Neural cell (in vitro differentiated cells): ENCODE measurements at regions not wholly inside any gene's neighbourhood (a gene's known extent, or its start where the extent isn't known, plus 50 kb on each side); places are given as distances from the start of the nearest gene placed in this dataset.

ENCODE experiments used
- H2AFZ ChIP-seq: fragments of 200-600, 300-800 bp; sonication (generic), shearing (Covaris generic); 2 replicates; pipeline ENCODE4 v1.6.0; 2014; ENCODE audit warnings: low read depth, mild to moderate bottlenecking, antibody characterized with exemption, low read length, moderate library complexity
- H3F3A ChIP-seq: fragments of 200-600 bp; shearing (Covaris generic); 2 replicates; pipeline ENCODE4 v1.6.1; 2016; ENCODE audit warnings: mild to moderate bottlenecking, moderate library complexity, mixed read lengths, antibody characterized with exemption, low read length; ENCODE audit not compliant: insufficient read depth, poor library complexity, severe bottlenecking
- H3K27ac ChIP-seq: fragments of 200-600, 300-800 bp; sonication (generic), shearing (Covaris generic); 2 replicates; pipeline ENCODE4 v1.5.1; 2014; ENCODE audit warnings: mild to moderate bottlenecking, low read length, moderate library complexity
- H3K27me3 ChIP-seq: fragments of 300-800, 200-600 bp; sonication (generic), shearing (Covaris generic); 2 replicates; pipeline ENCODE4 v1.6.0; 2014; ENCODE audit warnings: mild to moderate bottlenecking, low read depth, low read length, moderate library complexity; ENCODE audit not compliant: insufficient read depth
- H3K36me3 ChIP-seq: fragments of 300-800, 200-600 bp; sonication (generic), shearing (Covaris generic); 2 replicates; pipeline ENCODE4 v1.5.1; 2014; ENCODE audit warnings: mild to moderate bottlenecking, antibody characterized with exemption, low read length, moderate library complexity; ENCODE audit not compliant: insufficient read depth
- H3K4me2 ChIP-seq: fragments of 300-800, 200-600 bp; sonication (generic), shearing (Covaris generic); 2 replicates; pipeline ENCODE4 v1.6.0; 2014; ENCODE audit warnings: mild to moderate bottlenecking, low read length
- H3K4me3 ChIP-seq: fragments of 300-800, 200-600 bp; sonication (generic), shearing (Covaris generic); 2 replicates; pipeline ENCODE4 v1.5.1; 2014; ENCODE audit warnings: mild to moderate bottlenecking, low read length, moderate library complexity
- H3K79me2 ChIP-seq: fragments of 200-600 bp; shearing (Covaris generic); replicated peaks from 2 replicates; pipeline ENCODE4 v1.6.0; 2014; ENCODE audit warnings: mild to moderate bottlenecking, low read length, moderate library complexity; ENCODE audit not compliant: insufficient read depth
- H3K9ac ChIP-seq: fragments of 300-800, 200-600 bp; sonication (generic), shearing (Covaris generic); 2 replicates; pipeline ENCODE4 v1.6.1; 2016; ENCODE audit warnings: mild to moderate bottlenecking, low read length, mixed read lengths
- H3K9me2 ChIP-seq: fragments of 200-600 bp; shearing (Covaris generic); 2 replicates; pipeline ENCODE4 v1.6.1; 2016; ENCODE audit warnings: mild to moderate bottlenecking, low read length, mixed read lengths; ENCODE audit not compliant: insufficient read depth
- H3K9me3 ChIP-seq: fragments of 200-600, 300-800 bp; sonication (generic), shearing (Covaris generic); 2 replicates; pipeline ENCODE4 v1.6.1; 2016; ENCODE audit warnings: mild to moderate bottlenecking, mixed run types, low read length, moderate library complexity, mixed read lengths
- H4K20me1 ChIP-seq: fragments of 200-600 bp; shearing (Covaris generic); 2 replicates; pipeline ENCODE4 v1.6.1; 2016; ENCODE audit warnings: mild to moderate bottlenecking, mixed run types; ENCODE audit not compliant: insufficient read depth
- EP300 ChIP-seq: fragments of 450-650 bp; conservative IDR thresholded peaks from 2 replicates; pipeline ENCODE4 v1.6.1; 2014; ENCODE audit warnings: antibody characterized with exemption, mild to moderate bottlenecking, moderate library complexity; ENCODE audit not compliant: poor library complexity, severe bottlenecking
- EZH2 ChIP-seq: fragments of 200-600, 300-800 bp; shearing (Covaris generic), sonication (generic); IDR thresholded peaks from 2 replicates; pipeline ENCODE4 v1.6.1; 2014; ENCODE audit warnings: antibody characterized with exemption, low read length, borderline replicate concordance, mild to moderate bottlenecking; ENCODE audit not compliant: insufficient read depth, poor library complexity, severe bottlenecking
- MXI1 ChIP-seq: fragments of 450-650 bp; conservative IDR thresholded peaks from 2 replicates; pipeline ENCODE4 v1.6.1; 2014; ENCODE audit warnings: antibody characterized with exemption, mild to moderate bottlenecking; ENCODE audit not compliant: poor library complexity, severe bottlenecking
- POLR2AphosphoS5 ChIP-seq: IDR thresholded peaks from 2 replicates; pipeline ENCODE4 v1.6.1; 2012
- RAD21 ChIP-seq: fragments of 450-650 bp; conservative IDR thresholded peaks from 2 replicates; pipeline ENCODE4 v1.6.1; 2014; ENCODE audit warnings: antibody characterized with exemption, mild to moderate bottlenecking, moderate library complexity
- SMC3 ChIP-seq: fragments of 450-650 bp; conservative IDR thresholded peaks from 2 replicates; pipeline ENCODE4 v1.6.1; 2014; ENCODE audit warnings: antibody characterized with exemption, mild to moderate bottlenecking, moderate library complexity; ENCODE audit not compliant: poor library complexity
- TAF1 ChIP-seq: IDR thresholded peaks from 2 replicates; pipeline ENCODE4 v1.6.1; 2012; ENCODE audit warnings: low read depth
- TF ChIP-seq, protein P1 (sequence below): fragments of 450-650 bp; IDR thresholded peaks from 2 replicates; pipeline ENCODE4 v1.5.1; 2014; ENCODE audit warnings: antibody characterized with exemption, mild to moderate bottlenecking, moderate library complexity; ENCODE audit not compliant: poor library complexity, severe bottlenecking
- TF ChIP-seq, protein P2 (sequence below): IDR thresholded peaks from 2 replicates; pipeline ENCODE4 v1.6.1; 2012; ENCODE audit warnings: borderline replicate concordance

DNA sequence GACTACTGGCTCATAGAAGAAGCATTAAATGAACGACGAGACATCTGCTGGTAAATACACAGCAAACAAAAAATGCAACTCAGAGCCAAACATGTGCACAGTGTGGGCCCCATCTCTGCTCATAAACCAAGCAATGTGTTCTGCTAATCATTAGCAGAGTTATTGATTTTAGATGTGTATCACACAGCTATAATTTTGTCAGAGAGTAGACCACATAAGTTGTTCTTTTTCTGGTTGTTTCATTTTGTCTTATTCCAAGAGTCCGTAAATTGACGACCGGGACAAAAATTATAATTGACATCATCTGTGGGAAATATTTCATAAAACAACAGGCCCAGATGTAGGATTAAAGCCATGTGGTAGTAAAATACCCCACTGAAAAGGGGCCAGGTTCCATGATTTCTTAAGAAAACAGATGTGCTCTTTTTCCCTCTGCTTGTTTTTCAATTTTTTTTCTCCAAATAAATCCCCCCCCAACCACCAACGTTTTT, 423.6 kb downstream of the HAO1 start:
- Histone ChIP-seq H3K79me2 (no peaks in the 10 kb centered on the region), H3K9me3 (no peaks in the 10 kb centered on the region), H4K20me1 (no peaks in the 10 kb centered on the region), H2AFZ (no peak overlapping the region), H3K9me2 (no peaks in the 10 kb centered on the region), H3K36me3 (no peaks in the 10 kb centered on the region), H3K4me2 (no peak overlapping the region), H3K27me3 (no peaks in the 10 kb centered on the region), H3K27ac (no peak overlapping the region), H3K4me3 (no peak overlapping the region), H3K9ac (no peak overlapping the region), H3F3A (no peaks in the 10 kb centered on the region)
- TF ChIP-seq RAD21 (no peak), TAF1 (no peak), EZH2 (no peak), POLR2AphosphoS5 (no peak), MXI1 (no peak), EP300 (no peak), SMC3 (no peak)
- TF ChIP-seq, protein P1, sequence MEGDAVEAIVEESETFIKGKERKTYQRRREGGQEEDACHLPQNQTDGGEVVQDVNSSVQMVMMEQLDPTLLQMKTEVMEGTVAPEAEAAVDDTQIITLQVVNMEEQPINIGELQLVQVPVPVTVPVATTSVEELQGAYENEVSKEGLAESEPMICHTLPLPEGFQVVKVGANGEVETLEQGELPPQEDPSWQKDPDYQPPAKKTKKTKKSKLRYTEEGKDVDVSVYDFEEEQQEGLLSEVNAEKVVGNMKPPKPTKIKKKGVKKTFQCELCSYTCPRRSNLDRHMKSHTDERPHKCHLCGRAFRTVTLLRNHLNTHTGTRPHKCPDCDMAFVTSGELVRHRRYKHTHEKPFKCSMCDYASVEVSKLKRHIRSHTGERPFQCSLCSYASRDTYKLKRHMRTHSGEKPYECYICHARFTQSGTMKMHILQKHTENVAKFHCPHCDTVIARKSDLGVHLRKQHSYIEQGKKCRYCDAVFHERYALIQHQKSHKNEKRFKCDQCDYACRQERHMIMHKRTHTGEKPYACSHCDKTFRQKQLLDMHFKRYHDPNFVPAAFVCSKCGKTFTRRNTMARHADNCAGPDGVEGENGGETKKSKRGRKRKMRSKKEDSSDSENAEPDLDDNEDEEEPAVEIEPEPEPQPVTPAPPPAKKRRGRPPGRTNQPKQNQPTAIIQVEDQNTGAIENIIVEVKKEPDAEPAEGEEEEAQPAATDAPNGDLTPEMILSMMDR = no peak
- TF ChIP-seq, protein P2, sequence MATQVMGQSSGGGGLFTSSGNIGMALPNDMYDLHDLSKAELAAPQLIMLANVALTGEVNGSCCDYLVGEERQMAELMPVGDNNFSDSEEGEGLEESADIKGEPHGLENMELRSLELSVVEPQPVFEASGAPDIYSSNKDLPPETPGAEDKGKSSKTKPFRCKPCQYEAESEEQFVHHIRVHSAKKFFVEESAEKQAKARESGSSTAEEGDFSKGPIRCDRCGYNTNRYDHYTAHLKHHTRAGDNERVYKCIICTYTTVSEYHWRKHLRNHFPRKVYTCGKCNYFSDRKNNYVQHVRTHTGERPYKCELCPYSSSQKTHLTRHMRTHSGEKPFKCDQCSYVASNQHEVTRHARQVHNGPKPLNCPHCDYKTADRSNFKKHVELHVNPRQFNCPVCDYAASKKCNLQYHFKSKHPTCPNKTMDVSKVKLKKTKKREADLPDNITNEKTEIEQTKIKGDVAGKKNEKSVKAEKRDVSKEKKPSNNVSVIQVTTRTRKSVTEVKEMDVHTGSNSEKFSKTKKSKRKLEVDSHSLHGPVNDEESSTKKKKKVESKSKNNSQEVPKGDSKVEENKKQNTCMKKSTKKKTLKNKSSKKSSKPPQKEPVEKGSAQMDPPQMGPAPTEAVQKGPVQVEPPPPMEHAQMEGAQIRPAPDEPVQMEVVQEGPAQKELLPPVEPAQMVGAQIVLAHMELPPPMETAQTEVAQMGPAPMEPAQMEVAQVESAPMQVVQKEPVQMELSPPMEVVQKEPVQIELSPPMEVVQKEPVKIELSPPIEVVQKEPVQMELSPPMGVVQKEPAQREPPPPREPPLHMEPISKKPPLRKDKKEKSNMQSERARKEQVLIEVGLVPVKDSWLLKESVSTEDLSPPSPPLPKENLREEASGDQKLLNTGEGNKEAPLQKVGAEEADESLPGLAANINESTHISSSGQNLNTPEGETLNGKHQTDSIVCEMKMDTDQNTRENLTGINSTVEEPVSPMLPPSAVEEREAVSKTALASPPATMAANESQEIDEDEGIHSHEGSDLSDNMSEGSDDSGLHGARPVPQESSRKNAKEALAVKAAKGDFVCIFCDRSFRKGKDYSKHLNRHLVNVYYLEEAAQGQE = no peak

DNA sequence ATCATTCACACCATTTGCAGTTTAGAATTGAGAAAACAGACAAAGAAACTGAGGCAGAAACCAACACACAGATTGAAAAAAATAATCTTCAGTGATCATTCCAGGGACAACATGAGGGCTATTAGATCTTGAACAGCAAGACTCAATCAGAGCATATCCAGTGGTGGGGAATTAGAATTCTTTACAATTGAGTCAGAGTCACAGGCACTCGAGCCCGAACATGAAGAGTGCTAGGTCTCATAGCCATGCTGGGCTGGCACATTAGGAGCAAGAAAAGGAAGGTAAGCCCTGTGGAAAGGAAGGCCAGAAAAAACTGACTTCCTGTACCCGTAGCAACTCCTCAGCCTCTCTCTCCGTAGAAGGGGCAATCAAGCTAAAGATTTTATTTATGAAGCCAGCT, 419.9 kb downstream of the HAO1 start:
- no peak for TF ChIP-seq MXI1
- TF ChIP-seq, protein P1 = no peak
- no peak for TF ChIP-seq EP300
- no peak for TF ChIP-seq EZH2
- TF ChIP-seq SMC3 = no peak
- TF ChIP-seq RAD21 = no peak

More for the DNA sequence above, 419.9 kb downstream of the HAO1 start:
- H3K27ac ChIP-seq = no peak overlapping the region
- H3K9me3 ChIP-seq = no peaks in the 10 kb centered on the region
- no peaks in the 10 kb centered on the region for H3K36me3 ChIP-seq
- H3K27me3 ChIP-seq = no peaks in the 10 kb centered on the region
- no peak overlapping the region for H3K4me3 ChIP-seq
- no peaks in the 10 kb centered on the region for H3F3A ChIP-seq
- no peak overlapping the region for H3K9ac ChIP-seq
- H3K79me2 ChIP-seq = no peaks in the 10 kb centered on the region
- H2AFZ ChIP-seq = no peak overlapping the region
- H3K9me2 ChIP-seq = no peaks in the 10 kb centered on the region
- H3K4me2 ChIP-seq = no peak overlapping the region
- no peaks in the 10 kb centered on the region for H4K20me1 ChIP-seq
